Gastrocnemius medialis (tissue), 4 donors: ENCODE measurements at regions not wholly inside any gene's neighbourhood (a gene's known extent, or its start where the extent isn't known, plus 50 kb on each side); places are given as distances from the start of the nearest gene placed in this dataset.

Experiments used
- ATAC-seq, 2 donors: fragments of 150-250 bp; one replicate each; pipeline ENCODE4 v1.9.1; 2016
- DNase-seq, 2 donors: peaks; one replicate each; pipeline ENCODE4 v3.0.0-alpha.2; 2019
- H3K27ac ChIP-seq, 4 donors: fragments of 200-600 bp; sonication (generic); 1 replicate in 1 of 4; 2 replicates in 3 of 4; pipeline ENCODE4 v1.5.1; 2016 to 2018; ENCODE audit warnings: mild to moderate bottlenecking in 2 of 4, moderate library complexity in 1 of 4
- H3K27me3 ChIP-seq, 3 donors: fragments of 200-600 bp; sonication (generic) in 2 of 3; 1 replicate in 1 of 3; 2 replicates in 2 of 3; pipeline versions ENCODE4 v1.5.1 to v1.6.0; 2016 to 2019; ENCODE audit warnings: mild to moderate bottlenecking in 1 of 3, moderate library complexity in 1 of 3
- H3K36me3 ChIP-seq, 2 donors: fragments of 200-600 bp; sonication (generic) in 1 of 2; one replicate each; pipeline ENCODE4 v1.5.1; 2017 to 2018
- H3K4me1 ChIP-seq, 2 donors: fragments of 200-600 bp; sonication (generic) in 1 of 2; one replicate each; pipeline ENCODE4 v1.5.1; 2016 to 2017; ENCODE audit warnings: mild to moderate bottlenecking in 2 of 2
- H3K4me3 ChIP-seq, 4 donors: fragments of 200-600 bp; sonication (generic) in 3 of 4; 1 replicate in 1 of 4; 2 replicates in 3 of 4; pipeline ENCODE4 v1.5.1; 2016 to 2019; ENCODE audit warnings: mild to moderate bottlenecking in 2 of 4
- H3K9me3 ChIP-seq, 3 donors: fragments of 200-600 bp; sonication (generic) in 2 of 3; 1 replicate in 1 of 3; 2 replicates in 2 of 3; pipeline ENCODE4 v1.5.1; 2016 to 2019
- POLR2A ChIP-seq, 2 donors: fragments of 450-650 bp; IDR thresholded peaks; one replicate each; pipeline ENCODE4 v1.6.1; 2017; ENCODE audit warnings: antibody characterized with exemption in 2 of 2, mild to moderate bottlenecking in 2 of 2, moderate library complexity in 2 of 2
- in situ Hi-C, 4 donors: fragments of 200-750 bp; cut with MboI; loops; one replicate each; pipeline versions ENCODE4 v1.15.0 to v1.8.0; 2017; ENCODE audit warnings: low sequenced_read_pairs in 4 of 4
- intact Hi-C: fragments of 100-400 bp; cut with DNase I; formaldehyde crosslinking; loops from one replicate; pipeline ENCODE4 v1.15.1; 2023; ENCODE audit warnings: low total_unique reads
- TF ChIP-seq, protein P1 (sequence below), 5 experiments: fragments of 450-650 bp in 3 of 5; fragments of 200-600 bp in 2 of 5; sonication (generic) in 2 of 5; IDR thresholded peaks in 4 of 5; conservative IDR thresholded peaks in 1 of 5; 1 replicate in 4 of 5; 2 replicates in 1 of 5; pipeline ENCODE4 v1.5.1; 2016 to 2019; ENCODE audit warnings: antibody characterized with exemption in 5 of 5, mild to moderate bottlenecking in 3 of 5, moderate library complexity in 3 of 5

DNA sequence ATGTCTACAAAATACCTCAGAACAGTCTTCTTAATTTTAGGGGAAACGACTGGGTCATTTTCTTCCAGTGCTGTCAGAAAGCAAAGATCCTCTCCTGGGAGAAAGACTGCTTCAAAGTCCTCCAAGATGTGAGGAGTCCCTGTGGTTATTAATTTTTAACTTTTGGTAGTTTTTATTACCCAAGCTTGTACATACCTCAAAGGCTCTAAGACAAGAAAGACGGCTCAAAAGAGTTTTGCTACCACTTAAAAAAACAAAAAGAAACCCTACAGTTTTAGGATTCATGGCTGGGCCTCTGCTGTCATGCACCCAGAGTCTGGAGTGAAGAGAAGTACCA is 56.1 kb upstream of the APCDD1L start:
- in situ Hi-C loops: no loop called here
- Histone ChIP-seq H3K27ac (no peak overlapping the region), H3K4me3 (no peak overlapping the region), H3K36me3 (no peaks in the 10 kb centered on the region), H3K27me3 (peaks cover 9 to 11% (median 10%) of the 10 kb centered on the region in 3 donors), H3K4me1 (no peaks in the 10 kb centered on the region), H3K9me3 (no peaks in the 10 kb centered on the region)
- DNase-seq (no peak), ATAC-seq (no peak)
- intact Hi-C loops: no loop called here
- TF ChIP-seq, protein P1, sequence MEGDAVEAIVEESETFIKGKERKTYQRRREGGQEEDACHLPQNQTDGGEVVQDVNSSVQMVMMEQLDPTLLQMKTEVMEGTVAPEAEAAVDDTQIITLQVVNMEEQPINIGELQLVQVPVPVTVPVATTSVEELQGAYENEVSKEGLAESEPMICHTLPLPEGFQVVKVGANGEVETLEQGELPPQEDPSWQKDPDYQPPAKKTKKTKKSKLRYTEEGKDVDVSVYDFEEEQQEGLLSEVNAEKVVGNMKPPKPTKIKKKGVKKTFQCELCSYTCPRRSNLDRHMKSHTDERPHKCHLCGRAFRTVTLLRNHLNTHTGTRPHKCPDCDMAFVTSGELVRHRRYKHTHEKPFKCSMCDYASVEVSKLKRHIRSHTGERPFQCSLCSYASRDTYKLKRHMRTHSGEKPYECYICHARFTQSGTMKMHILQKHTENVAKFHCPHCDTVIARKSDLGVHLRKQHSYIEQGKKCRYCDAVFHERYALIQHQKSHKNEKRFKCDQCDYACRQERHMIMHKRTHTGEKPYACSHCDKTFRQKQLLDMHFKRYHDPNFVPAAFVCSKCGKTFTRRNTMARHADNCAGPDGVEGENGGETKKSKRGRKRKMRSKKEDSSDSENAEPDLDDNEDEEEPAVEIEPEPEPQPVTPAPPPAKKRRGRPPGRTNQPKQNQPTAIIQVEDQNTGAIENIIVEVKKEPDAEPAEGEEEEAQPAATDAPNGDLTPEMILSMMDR (IDR thresholded peaks at IDR 0.05 in 4 of 5, conservative IDR thresholded peaks at IDR 0.05 in 1 of 5): no peak
- no peak for TF ChIP-seq POLR2A (IDR thresholded peaks at IDR 0.05)

- peaks cover 9 to 11% (median 10%) of the 10 kb centered on the region in 3 donors for H3K27me3 ChIP-seq
- intact Hi-C loops (no loop called here), in situ Hi-C loops (no loop called here)
- H3K4me1 ChIP-seq: no peaks in the 10 kb centered on the region
- no peak overlapping the region for H3K4me3 ChIP-seq
- no peak overlapping the region for H3K27ac ChIP-seq
- TF ChIP-seq POLR2A (IDR thresholded peaks at IDR 0.05): no peak
- TF ChIP-seq, protein P1 (IDR thresholded peaks at IDR 0.05 in 4 of 5, conservative IDR thresholded peaks at IDR 0.05 in 1 of 5): no peak
- no peak for ATAC-seq
- H3K36me3 ChIP-seq: no peaks in the 10 kb centered on the region
- no peak for DNase-seq
- H3K9me3 ChIP-seq: no peaks in the 10 kb centered on the region
Observed at GRCh38 chr20:58570204-58570859, 55.1 kb upstream of the APCDD1L start.

GRCh38 chr20:58569241-58570125 is 54.3 kb upstream of the APCDD1L start:
- Histone ChIP-seq H3K4me3 (no peak overlapping the region), H3K36me3 (no peaks in the 10 kb centered on the region), H3K9me3 (no peaks in the 10 kb centered on the region), H3K4me1 (no peaks in the 10 kb centered on the region), H3K27ac (no peak overlapping the region), H3K27me3 (peaks cover 9 to 11% (median 10%) of the 10 kb centered on the region in 3 donors)
- in situ Hi-C loops: no loop called here
- intact Hi-C loops: no loop called here
- DNase-seq: no peak
- TF ChIP-seq, protein P1 (IDR thresholded peaks at IDR 0.05 in 4 of 5, conservative IDR thresholded peaks at IDR 0.05 in 1 of 5): no peak
- TF ChIP-seq POLR2A (IDR thresholded peaks at IDR 0.05): no peak
- no peak for ATAC-seq

- Histone ChIP-seq H3K27ac (no peak overlapping the region), H3K27me3 (peaks cover 9 to 11% (median 10%) of the 10 kb centered on the region in 3 donors), H3K36me3 (no peaks in the 10 kb centered on the region), H3K4me3 (no peak overlapping the region), H3K4me1 (no peaks in the 10 kb centered on the region), H3K9me3 (no peaks in the 10 kb centered on the region)
- no peak for ATAC-seq
- in situ Hi-C loops: no loop called here
- intact Hi-C loops: no loop called here
- DNase-seq: no peak
- TF ChIP-seq, protein P1 (IDR thresholded peaks at IDR 0.05 in 4 of 5, conservative IDR thresholded peaks at IDR 0.05 in 1 of 5): no peak
- TF ChIP-seq POLR2A (IDR thresholded peaks at IDR 0.05): no peak
Observed at GRCh38 chr20:58568483-58569240, 53.5 kb upstream of the APCDD1L start.
